Activated T-cell treated with anti-CD3 and anti-CD28 coated beads, Interleukin-2, amount 50 U/mL, for 4 hours (primary cell): ENCODE measurements at regions not wholly inside any gene's neighbourhood (a gene's known extent, or its start where the extent isn't known, plus 50 kb on each side); places are given as distances from the start of the nearest gene placed in this dataset.
A peak's percentile ranks its signal among the peaks of the same experiment; 100 is the strongest.
"Not testable (repeated sequence)": the region's sequence is repeated elsewhere in the genome, so short reads cannot be mapped to it uniquely, and the experiment has no call there.

Source experiments
- ATAC-seq, 2 donors: fragments of 200-7000 bp; cut with Tn5 transposase; one replicate each; pipeline ENCODE4 v1.10.0; 2021
- DNase-seq: peaks from one replicate; pipeline ENCODE4 v3.0.0-alpha.2; 2020
- H3K27me3 Mint-ChIP-seq: one replicate; pipeline ENCODE4 v1.8.0; 2021; ENCODE audit warnings: low read depth, mixed read lengths
- H3K36me3 Mint-ChIP-seq: one replicate; pipeline ENCODE4 v1.8.0; 2022; ENCODE audit warnings: mixed read lengths; ENCODE audit not compliant: insufficient read depth
- H3K4me1 Mint-ChIP-seq: one replicate; pipeline ENCODE4 v1.8.0; 2021; ENCODE audit warnings: low read depth, mixed read lengths
- H3K4me3 Mint-ChIP-seq: one replicate; pipeline ENCODE4 v1.8.0; 2021; ENCODE audit warnings: mild to moderate bottlenecking, moderate library complexity, mixed read lengths
- H3K9me3 Mint-ChIP-seq: one replicate; pipeline ENCODE4 v1.8.0; 2021; ENCODE audit warnings: mixed read lengths

DNA sequence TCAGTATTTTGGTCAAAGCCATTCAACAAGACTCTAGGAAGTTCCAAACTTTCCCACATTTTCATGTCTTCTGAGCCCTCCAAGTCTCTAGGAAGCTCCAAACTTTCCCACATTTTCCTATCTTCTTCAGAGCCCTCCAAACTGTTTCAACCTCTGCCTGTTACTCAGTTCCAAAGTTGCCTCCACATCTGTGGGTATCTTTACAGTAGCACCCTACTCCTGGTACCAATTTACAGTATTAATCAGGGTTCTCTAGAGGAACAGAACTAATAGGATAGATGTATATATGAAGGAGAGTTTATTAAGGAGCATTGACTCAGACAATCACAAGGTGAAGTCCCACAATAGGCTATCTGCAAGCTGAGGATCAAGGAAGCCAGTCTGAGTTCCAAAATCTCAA is 296.0 kb upstream of the CCL2 start:
- not testable (repeated sequence) for H3K4me1 Mint-ChIP-seq, H3K4me3 Mint-ChIP-seq, H3K9me3 Mint-ChIP-seq, H3K27me3 Mint-ChIP-seq, H3K36me3 Mint-ChIP-seq, DNase-seq, ATAC-seq

DNA sequence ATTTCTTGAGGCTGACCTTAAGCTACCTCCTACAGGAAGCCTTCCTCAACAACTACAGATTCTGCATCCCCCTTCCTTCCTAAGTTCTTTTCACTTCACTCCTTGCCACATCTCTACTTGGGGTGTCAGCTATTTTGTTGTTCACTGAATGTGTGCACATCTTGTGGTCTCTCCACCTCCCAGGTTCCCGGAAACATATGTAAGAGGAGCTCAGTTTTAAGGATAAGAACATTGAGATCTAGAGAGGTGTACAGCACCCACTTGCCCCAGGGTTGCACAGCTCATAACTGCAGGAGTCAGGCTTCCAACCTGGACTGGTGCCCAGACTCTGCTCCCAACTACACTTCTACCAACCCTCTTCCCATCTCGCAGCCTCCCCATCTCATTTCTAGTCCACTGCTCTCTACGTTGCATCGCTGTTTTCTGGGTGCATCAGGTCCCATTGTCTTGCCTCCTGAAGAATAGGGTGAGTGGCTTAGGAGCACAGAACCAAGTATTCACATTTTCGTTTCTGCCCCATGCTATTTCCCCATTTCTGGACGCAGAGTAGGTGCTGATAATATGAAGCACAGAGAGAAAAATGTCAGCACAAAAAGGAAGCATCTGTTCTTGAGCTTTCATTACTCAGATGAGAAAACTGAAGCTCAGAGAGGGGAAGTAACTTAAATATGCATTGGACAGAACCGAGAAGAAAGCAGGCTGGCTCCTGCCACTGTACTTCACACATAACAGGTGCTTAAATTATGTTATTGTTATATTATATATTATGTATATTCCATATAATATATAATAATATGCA is 292.0 kb upstream of the CCL2 start:
- no peak overlapping the region for H3K4me3 Mint-ChIP-seq

DNA sequence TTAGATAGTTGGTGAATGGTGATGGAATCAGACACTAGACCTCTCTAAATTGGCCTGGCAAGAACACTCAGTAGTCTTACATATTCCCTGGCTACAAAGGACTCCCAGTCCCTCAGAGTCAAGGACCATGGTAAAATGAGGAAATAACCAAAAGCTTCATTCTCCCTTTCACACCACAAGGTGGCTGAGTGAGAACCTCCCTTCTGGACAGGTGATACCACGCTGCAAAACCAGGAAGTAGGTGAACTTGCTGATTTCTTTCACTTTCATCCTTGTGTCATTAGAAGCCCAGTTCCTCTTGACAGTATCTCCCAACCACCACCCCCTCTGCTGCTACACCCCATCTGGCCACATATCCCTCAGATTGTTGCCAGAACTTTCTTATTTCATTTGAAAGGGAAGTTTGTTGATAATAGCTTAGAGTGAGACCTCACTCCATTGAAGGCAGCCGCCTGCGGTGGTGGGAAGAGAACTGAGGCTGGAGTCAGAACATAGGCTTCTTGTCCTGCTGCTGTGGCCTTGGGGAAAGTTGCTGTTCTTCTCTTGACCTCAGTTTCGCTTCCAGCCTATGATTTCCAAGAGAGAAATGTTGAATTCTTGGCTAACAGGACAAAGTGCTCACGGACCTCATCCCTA is 290.6 kb upstream of the CCL2 start:
- ATAC-seq (peak; percentile 19 to 46), DNase-seq (no peak)
- no peaks in the 10 kb centered on the region for H3K36me3 Mint-ChIP-seq
- H3K4me3 Mint-ChIP-seq: peak overlapping the region; percentile 7
- H3K27me3 Mint-ChIP-seq: no peaks in the 10 kb centered on the region
- peaks cover 3% of the 10 kb centered on the region for H3K9me3 Mint-ChIP-seq
- peaks cover 32% of the 10 kb centered on the region for H3K4me1 Mint-ChIP-seq

More for the DNA sequence above, 292.0 kb upstream of the CCL2 start:
- H3K27me3 Mint-ChIP-seq: no peaks in the 10 kb centered on the region
- no peak for ATAC-seq
- peaks cover 19% of the 10 kb centered on the region for H3K4me1 Mint-ChIP-seq
- no peak for DNase-seq
- H3K36me3 Mint-ChIP-seq: no peaks in the 10 kb centered on the region
- peaks cover 8% of the 10 kb centered on the region for H3K9me3 Mint-ChIP-seq

GRCh38 chr17:33966410-33967059 is 288.6 kb upstream of the CCL2 start:
- no peaks in the 10 kb centered on the region for H3K36me3 Mint-ChIP-seq

GRCh38 chr17:33967608-33968349 is 287.3 kb upstream of the CCL2 start:
- Mint-ChIP-seq H3K4me3 (no peak overlapping the region), H3K27me3 (no peaks in the 10 kb centered on the region), H3K4me1 (peaks cover 32% of the 10 kb centered on the region), H3K36me3 (no peaks in the 10 kb centered on the region), H3K9me3 (no peaks in the 10 kb centered on the region)
- ATAC-seq (no peak), DNase-seq (no peak)

More at GRCh38 chr17:33966410-33967059, 288.6 kb upstream of the CCL2 start:
- Mint-ChIP-seq H3K27me3 (no peaks in the 10 kb centered on the region), H3K4me3 (no peak overlapping the region), H3K4me1 (peaks cover 32% of the 10 kb centered on the region), H3K9me3 (no peaks in the 10 kb centered on the region)
- no peak for DNase-seq
- ATAC-seq: no peak

DNA sequence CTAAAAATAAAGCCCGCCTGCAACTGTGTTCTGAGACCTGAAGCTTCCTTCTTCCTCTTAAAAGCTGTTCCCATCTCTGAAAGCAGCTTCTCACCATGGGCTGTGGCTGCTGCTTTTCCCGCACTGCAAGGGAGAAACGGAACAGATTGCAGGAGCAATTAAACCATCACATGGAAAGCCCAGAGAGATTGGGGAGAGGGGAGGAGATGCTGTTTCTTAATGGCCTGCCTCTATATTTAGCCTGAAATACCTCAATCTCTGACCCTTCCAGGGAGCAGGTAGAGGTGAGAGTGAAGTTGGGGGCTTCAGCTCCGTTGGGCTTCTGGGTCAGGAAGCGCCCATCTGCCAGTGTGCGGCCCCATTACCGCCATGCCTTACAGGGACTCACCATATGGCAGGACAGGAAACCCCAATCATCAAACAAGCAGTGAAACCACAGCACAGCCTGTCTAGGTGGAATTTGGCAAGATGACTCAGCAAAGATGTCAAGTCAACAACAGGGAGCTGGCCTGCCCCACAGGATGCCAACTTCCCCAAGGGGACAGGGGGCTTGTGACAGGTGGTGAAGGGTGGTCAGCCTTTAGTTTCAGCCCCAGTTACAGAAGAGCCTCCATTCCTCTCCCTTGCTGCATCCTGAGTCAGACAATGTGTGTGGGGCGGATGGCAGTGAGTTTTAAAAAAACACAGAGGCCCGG is 286.6 kb upstream of the CCL2 start:
- no peaks in the 10 kb centered on the region for H3K36me3 Mint-ChIP-seq
- H3K4me1 Mint-ChIP-seq: peaks cover 29% of the 10 kb centered on the region
- H3K9me3 Mint-ChIP-seq: no peaks in the 10 kb centered on the region
- no peaks in the 10 kb centered on the region for H3K27me3 Mint-ChIP-seq
- no peak for DNase-seq
- ATAC-seq: peak; percentile 33 to 59
- H3K4me3 Mint-ChIP-seq: no peak overlapping the region

- H3K4me1 Mint-ChIP-seq: peaks cover 19% of the 10 kb centered on the region
- H3K36me3 Mint-ChIP-seq: no peaks in the 10 kb centered on the region
- H3K27me3 Mint-ChIP-seq: peaks cover under 1% of the 10 kb centered on the region
- H3K9me3 Mint-ChIP-seq: no peaks in the 10 kb centered on the region
- H3K4me3 Mint-ChIP-seq: no peak overlapping the region
- ATAC-seq (no peak), DNase-seq (no peak)
Observed at GRCh38 chr17:33970279-33970678, 284.8 kb upstream of the CCL2 start.

DNA sequence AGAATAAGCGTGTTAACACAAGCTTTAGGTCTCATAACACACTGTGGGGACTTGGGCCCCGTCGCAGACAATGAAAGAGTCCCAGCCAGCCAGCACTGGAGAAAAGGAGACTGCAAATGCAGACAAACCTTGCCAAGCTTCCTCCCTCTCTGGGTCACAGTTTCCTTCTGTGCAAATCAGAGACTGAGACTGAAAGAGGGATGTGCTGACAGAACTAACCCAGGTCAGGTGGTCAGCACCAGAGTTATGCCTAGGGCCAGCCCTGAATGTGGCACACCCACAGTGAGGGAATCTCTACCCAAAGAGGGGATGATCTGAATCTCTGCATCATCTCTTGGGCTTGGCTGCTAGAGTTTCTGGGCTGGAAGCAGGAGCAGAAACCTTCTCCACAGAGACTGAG is 282.3 kb upstream of the CCL2 start:
- H3K36me3 Mint-ChIP-seq: no peaks in the 10 kb centered on the region

DNA sequence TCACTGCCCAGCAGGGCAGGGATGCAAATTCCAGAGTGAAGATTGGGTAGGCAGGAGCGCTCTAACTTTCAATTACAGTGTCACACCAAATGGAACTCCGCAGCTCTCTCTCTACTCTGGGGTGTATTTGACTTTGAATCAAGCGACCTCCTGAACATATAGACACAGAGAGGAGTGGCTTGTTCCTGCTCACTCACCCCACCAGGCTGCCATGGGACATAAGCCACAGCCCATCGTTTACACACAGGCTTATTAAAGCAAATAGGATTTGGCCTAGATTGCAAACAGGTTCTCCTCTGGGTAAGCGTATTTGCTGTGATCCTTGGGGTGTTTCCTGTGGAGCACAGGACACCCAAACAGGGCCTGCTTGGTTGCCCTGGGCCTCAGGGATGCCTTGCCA is 281.6 kb upstream of the CCL2 start:
- Mint-ChIP-seq H3K9me3 (no peaks in the 10 kb centered on the region), H3K27me3 (peaks cover 2% of the 10 kb centered on the region), H3K4me3 (no peak overlapping the region), H3K4me1 (peaks cover 9% of the 10 kb centered on the region), H3K36me3 (no peaks in the 10 kb centered on the region)
- DNase-seq: no peak
- ATAC-seq: no peak

More for the DNA sequence above, 282.3 kb upstream of the CCL2 start:
- Mint-ChIP-seq H3K4me3 (no peak overlapping the region), H3K4me1 (peaks cover 16% of the 10 kb centered on the region), H3K9me3 (no peaks in the 10 kb centered on the region), H3K27me3 (peaks cover 2% of the 10 kb centered on the region)
- no peak for ATAC-seq
- no peak for DNase-seq

GRCh38 chr17:33974276-33974675 is 280.8 kb upstream of the CCL2 start:
- DNase-seq (no peak), ATAC-seq (no peak)
- Mint-ChIP-seq H3K27me3 (peaks cover 2% of the 10 kb centered on the region), H3K36me3 (no peaks in the 10 kb centered on the region), H3K9me3 (no peaks in the 10 kb centered on the region), H3K4me1 (peaks cover under 1% of the 10 kb centered on the region), H3K4me3 (no peak overlapping the region)

DNA sequence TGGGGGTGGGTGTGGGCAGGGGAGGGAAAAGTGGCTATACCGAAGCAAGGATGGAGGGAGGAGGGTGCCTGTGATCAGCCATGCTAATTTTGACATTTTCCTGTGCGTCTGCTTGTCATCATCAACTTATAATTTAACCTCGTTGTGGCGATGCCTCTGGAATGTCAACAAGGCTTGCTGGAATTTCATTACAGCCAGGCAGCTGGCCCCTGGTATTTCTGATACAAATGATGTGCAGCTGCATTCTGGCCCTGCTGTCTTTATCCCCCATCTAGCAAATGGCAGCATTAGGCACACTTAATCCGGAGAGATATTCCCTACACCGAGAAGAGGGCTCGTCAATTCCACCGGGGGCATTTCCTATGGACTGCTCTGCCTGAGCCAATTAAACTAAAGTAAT is 278.3 kb upstream of the CCL2 start:
- DNase-seq (no peak), ATAC-seq (no peak)
- H3K4me3 Mint-ChIP-seq: no peak overlapping the region
- H3K4me1 Mint-ChIP-seq: no peaks in the 10 kb centered on the region
- no peaks in the 10 kb centered on the region for H3K36me3 Mint-ChIP-seq
- no peaks in the 10 kb centered on the region for H3K9me3 Mint-ChIP-seq
- H3K27me3 Mint-ChIP-seq: peaks cover 2% of the 10 kb centered on the region

DNA sequence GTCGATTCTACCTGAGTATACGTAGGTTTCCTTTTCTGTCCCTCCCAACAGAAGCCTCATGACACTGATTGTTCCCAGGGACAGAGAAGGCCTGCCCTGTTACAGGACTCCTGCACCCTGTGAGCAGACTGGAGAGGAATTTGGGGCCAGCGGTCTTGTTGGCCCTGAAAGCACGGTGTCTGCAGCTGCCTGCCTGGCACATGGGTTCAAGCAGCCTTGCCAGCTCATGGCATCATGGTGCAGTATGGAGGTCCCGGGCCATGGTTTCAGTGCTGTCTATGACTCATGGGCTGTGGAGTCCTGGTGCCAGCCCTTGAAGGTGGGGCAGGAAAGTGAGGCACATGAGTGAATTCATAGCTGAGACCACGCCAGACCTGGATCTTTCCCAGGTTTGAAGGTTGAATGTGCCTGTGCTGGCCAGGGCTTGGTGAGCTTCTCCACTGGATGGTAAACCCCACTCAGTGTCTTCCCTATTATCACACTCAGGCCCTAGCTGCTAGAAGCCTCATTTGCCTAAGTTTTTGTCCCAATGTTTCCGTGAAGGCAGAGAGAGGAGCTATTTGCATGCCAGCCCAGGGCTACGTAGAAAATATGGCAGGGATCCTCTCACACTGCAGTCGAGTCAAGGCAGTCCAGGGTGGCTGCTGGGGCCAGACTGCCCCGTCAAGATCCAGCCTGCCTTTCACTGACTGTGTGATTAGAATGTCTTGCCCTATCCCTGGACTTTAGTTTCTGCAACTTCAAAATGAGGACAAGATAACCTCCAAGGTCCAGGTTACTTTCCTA is 277.2 kb upstream of the CCL2 start:
- Mint-ChIP-seq H3K9me3 (no peaks in the 10 kb centered on the region), H3K36me3 (no peaks in the 10 kb centered on the region), H3K27me3 (peaks cover 2% of the 10 kb centered on the region), H3K4me3 (no peak overlapping the region), H3K4me1 (no peaks in the 10 kb centered on the region)
- ATAC-seq (no peak), DNase-seq (no peak)

- DNase-seq (no peak), ATAC-seq (no peak)
- Mint-ChIP-seq H3K27me3 (peaks cover 2% of the 10 kb centered on the region), H3K9me3 (no peaks in the 10 kb centered on the region), H3K4me1 (no peaks in the 10 kb centered on the region), H3K36me3 (no peaks in the 10 kb centered on the region), H3K4me3 (no peak overlapping the region)
Observed at GRCh38 chr17:33978889-33979288, 276.2 kb upstream of the CCL2 start.
